ENCODE measurements at regions not wholly inside any gene's neighbourhood (a gene's known extent, or its start where the extent isn't known, plus 50 kb on each side); places are given as distances from the start of the nearest gene placed in this dataset.
"Not testable (repeated sequence)": the region's sequence is repeated elsewhere in the genome, so short reads cannot be mapped to it uniquely, and the experiment has no call there.

GRCh38 chr1:166695115-166695514, 144.2 kb upstream of the POGK start:
- no peak for DNase-seq (ENCODE audit: low read depth in 3 of 3)

- DNase-seq (ENCODE audit: low read depth in 3 of 3), result not testable (repeated sequence)
Observed at GRCh38 chr1:166695834-166696233, 143.4 kb upstream of the POGK start.

- DNase-seq (ENCODE audit: low read depth in 3 of 3), result no peak
Observed at GRCh38 chr1:166698771-166699170, 140.5 kb upstream of the POGK start.

- no peak for DNase-seq (ENCODE audit: low read depth in 3 of 3)
Observed at GRCh38 chr1:166699613-166700012, 139.7 kb upstream of the POGK start.

- no peak for DNase-seq (ENCODE audit: low read depth in 3 of 3)
Observed at GRCh38 chr1:166700696-166701095, 138.6 kb upstream of the POGK start.

DNA sequence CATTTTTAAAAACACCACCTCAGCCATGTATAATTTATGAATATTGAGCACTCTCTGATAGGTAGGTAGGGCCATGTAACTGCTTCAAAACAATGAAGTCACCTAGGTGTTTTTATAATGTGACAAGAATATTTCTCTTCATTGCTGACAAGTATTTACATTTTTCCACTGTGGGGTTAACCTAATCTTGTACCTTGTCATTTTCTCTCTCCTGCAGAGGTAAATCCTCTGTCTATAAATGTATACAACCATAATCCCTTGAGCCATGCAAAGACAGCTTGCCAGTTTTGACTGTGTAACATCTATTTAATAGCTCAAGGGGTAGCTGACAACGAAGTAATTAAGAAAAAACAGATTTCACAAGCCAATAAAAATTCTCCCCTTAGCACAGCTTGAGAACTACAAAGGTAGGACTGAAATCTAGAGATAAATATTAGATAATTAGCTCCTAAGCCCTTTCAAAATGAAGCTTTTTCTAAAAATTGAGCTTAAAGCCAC, 137.6 kb upstream of the POGK start:
- DNase-seq (ENCODE audit: low read depth in 3 of 3), result no peak

- no peak for DNase-seq (ENCODE audit: low read depth in 3 of 3)
Observed at GRCh38 chr1:166703141-166703540, 136.1 kb upstream of the POGK start.

DNA sequence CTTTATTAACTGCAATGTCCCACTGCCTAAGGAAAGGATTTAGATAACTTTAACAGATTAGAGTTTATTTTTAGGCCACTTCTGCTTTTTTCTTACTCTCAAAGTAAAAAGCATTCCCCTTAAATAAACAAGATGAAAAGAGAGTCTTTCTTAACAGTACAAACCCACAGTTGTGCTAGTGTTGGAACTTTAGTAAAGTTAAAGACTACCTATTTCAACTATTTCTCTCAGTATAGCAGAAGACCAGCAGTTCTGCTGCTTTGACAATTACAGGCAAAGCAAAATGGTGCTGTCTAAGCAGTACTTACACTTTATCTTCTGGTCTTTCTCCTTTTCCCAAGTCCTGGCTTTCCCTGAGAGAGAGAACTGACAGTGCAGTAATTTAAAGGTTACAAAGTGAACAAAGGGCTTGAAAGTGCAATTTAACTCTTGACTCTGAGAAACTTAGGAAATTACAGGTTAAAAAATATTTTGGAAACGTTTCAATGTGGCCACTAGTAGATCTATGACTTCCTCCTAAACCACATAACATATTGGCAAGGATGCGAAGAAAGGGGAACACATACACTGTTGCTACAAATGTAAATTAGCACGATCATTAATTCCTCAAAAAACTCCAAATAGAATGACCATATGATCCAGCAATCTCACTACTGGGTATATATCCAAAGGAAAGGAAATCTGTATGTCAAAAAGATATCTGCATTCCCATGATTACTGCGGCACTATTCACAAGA, 135.4 kb upstream of the POGK start:
- DNase-seq (ENCODE audit: low read depth in 3 of 3), result no peak

DNA sequence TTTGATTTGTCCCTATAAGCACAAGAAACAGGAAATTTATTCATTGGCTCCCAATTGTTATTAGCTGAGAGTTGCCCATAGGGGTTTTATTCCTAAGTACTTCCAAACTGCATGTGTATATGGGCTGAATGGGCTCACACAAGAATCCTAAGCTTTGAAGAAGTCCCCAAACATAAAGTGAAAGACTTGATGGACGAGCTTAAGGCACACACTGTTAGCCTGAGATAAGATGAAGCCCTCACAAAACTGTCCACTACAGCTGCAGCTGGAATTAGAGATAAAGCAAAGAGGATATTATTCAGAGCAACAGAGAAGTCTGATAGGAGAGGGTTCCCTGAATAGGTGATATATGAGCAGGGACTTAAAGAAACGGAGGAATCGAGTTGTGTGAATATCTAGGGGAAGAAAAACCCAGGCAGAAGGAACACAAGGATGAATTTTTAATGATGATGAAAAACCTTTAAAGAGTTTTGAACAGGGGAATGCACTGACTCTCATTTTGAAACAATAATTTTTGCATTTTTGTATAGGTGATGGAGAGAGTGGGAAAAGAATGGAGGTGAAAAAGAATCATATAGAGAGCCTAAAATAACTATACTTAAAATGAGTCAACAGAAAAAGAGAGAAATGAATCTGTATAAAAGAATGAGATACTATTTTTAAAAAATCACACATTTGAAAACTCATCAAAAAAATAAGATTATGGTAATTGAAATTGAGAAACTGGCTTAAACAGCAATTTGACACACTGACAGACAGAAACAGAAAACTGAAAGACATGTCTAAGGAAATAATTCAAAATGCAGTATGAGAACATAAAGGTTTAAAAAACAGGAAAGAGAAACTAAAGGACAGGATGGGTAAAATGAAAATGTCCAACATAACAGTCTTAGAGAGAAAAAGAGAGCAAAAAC, 133.6 kb upstream of the POGK start:
- DNase-seq (ENCODE audit: low read depth in 3 of 3), result no peak

- DNase-seq (ENCODE audit: low read depth in 3 of 3), result no peak
Observed at GRCh38 chr1:166716620-166717019, 122.7 kb upstream of the POGK start.

- DNase-seq (ENCODE audit: low read depth in 3 of 3), result no peak
Observed at GRCh38 chr1:166721145-166721544, 118.1 kb upstream of the POGK start.

GRCh38 chr1:166730299-166730888, 108.9 kb upstream of the POGK start:
- no peak for DNase-seq (ENCODE audit: low read depth in 3 of 3)

DNA sequence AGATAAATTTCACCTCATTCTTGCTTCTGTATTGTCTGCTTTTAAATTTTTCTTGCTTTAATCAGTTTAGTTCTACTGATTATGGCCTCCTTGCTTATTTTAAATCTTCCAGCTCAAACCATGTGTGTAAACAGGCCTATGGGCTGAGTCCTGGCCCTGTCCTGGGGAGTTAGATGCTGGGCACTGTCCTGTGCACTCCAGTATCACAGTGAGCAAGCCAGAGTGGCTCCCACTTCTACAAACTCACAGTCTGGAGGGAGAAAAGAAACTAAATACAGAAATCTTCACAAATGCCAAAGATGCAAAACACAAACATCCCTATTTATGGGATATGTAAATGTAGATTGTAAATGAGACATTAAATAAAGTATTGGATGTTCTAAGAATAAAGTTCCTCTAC, 101.1 kb upstream of the POGK start:
- no peak for DNase-seq (ENCODE audit: low read depth in 3 of 3)

- DNase-seq (ENCODE audit: low read depth in 3 of 3), result no peak
Observed at GRCh38 chr1:166738873-166739272, 100.4 kb upstream of the POGK start.

DNA sequence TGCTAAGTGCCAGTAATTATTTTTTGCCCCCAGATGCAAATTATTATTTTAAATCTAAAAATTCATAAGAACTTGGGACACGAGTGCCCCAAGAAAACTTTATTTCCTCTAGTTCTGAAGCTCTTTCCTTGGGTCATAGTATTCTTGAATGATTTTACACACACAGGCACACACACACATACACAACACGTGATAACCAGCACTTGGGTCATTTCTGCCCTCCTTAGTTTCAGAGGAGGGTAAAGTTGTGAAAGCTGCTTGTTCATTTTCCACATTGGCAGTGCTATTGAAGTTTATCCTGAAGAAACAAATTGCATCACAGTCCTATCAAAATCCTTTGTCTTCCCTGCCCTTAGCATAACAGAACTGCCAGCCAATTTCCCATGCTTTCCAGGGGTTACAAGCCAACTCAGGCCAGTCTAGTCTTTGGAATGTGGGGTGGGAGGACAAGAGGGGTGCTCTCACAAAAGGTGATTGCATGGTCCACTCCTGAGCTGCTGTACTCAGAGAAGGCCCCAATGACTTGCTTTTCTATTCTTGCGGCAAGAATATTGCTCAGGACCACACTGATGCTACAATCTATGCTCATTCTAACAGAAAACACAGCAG, 98.5 kb upstream of the POGK start:
- DNase-seq (ENCODE audit: low read depth in 3 of 3), result no peak

DNA sequence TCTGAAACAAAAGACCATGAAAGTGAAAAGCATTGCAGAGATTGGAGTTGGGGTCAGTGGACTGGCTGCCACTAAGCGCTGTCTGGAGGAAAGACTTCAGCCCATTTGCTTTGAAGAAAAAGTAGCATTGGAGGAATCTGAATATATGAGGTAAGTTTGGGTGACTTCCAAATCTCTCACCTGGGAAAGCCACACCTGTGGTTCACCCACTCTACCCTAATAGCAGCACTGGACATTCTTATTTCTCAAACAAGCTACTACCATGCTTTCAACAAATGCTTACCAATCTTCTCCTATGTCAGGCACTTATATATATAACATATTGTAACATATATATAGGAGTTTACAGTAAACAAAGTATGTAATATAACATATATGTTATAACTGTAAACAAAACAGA, 76.0 kb upstream of the POGK start:
- DNase-seq (ENCODE audit: low read depth in 3 of 3), result no peak

- no peak for DNase-seq (ENCODE audit: low read depth in 3 of 3)
Observed at GRCh38 chr1:166766942-166767341, 72.3 kb upstream of the POGK start.

DNA sequence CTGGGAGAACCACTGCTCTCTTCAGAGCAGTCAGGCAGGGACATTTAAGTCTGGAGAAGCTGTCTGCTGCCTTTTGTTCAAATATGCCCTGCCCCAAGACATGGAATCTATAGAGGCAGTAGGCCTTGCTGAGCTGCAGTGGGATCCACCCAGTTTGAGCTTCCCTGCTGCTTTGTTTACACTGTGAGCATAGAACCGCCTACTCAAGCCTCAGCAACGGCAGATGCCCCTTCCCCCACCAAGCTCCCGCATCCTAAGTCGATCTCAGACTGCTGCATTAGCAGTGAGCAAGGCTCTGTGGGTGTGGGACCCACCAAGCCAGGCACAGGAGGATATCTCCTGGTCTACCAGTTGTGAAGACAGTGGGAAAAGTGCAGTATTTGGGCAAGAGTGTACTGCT, 54.6 kb upstream of the POGK start:
- DNase-seq (ENCODE audit: low read depth in 3 of 3), result not testable (repeated sequence)

- DNase-seq (ENCODE audit: low read depth in 3 of 3), result no peak
Observed at GRCh38 chr1:166785987-166786386, 53.3 kb upstream of the POGK start.

- no peak for DNase-seq (ENCODE audit: low read depth in 3 of 3)
Observed at GRCh38 chr1:166789286-166789685, 50.0 kb upstream of the POGK start.
